ENCODE measurements at regions not wholly inside any gene's neighbourhood (a gene's known extent, or its start where the extent isn't known, plus 50 kb on each side); places are given as distances from the start of the nearest gene placed in this dataset.

DNA sequence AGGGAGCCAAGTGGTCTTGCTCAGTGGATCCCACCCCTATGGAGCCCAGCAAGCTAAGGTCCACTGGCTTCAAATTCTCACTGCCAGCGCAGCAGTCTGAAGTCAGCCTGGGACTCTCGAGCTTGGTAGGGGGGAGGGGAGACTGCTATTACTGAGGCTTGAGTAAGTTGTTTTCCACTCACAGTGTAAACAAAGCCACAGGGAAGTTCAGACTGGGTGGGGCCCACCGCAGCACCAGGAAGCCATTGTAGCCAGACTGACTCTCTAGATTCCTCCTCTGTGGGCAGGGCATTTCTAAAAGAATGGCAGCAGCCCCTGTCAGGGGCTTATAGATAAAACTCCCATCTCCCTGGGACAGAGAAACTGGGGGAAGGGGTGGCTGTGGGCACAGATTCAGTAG lies 721.0 kb upstream of the NDST4 start:
- TF ChIP-seq, protein P1, sequence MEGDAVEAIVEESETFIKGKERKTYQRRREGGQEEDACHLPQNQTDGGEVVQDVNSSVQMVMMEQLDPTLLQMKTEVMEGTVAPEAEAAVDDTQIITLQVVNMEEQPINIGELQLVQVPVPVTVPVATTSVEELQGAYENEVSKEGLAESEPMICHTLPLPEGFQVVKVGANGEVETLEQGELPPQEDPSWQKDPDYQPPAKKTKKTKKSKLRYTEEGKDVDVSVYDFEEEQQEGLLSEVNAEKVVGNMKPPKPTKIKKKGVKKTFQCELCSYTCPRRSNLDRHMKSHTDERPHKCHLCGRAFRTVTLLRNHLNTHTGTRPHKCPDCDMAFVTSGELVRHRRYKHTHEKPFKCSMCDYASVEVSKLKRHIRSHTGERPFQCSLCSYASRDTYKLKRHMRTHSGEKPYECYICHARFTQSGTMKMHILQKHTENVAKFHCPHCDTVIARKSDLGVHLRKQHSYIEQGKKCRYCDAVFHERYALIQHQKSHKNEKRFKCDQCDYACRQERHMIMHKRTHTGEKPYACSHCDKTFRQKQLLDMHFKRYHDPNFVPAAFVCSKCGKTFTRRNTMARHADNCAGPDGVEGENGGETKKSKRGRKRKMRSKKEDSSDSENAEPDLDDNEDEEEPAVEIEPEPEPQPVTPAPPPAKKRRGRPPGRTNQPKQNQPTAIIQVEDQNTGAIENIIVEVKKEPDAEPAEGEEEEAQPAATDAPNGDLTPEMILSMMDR (conservative IDR thresholded peaks at IDR 0.05) = no peak
- TF ChIP-seq ZFX (IDR thresholded peaks at IDR 0.05) = no peak

Data from C4-2B (cell line).